NCI-H2107 (cell line): ENCODE measurements at regions not wholly inside any gene's neighbourhood (a gene's known extent, or its start where the extent isn't known, plus 50 kb on each side); places are given as distances from the start of the nearest gene placed in this dataset.
A peak's percentile ranks its signal among the peaks of the same experiment; 100 is the strongest.
"Not testable (repeated sequence)": the region's sequence is repeated elsewhere in the genome, so short reads cannot be mapped to it uniquely, and the experiment has no call there.

Source experiments
- DNase-seq: peaks from one replicate; lab custom pipeline; 2025; lab: John Stamatoyannopoulos, UW

GRCh38 chr20:19114410-19114809 is 98.0 kb upstream of the SLC24A3 start:
- no peak for DNase-seq

- DNase-seq = no peak
These were observed 96.9 kb upstream of the SLC24A3 start for GRCh38 chr20:19115581-19115980.

GRCh38 chr20:19120011-19120410 is 92.4 kb upstream of the SLC24A3 start:
- DNase-seq = no peak

GRCh38 chr20:19120569-19120968 is 91.9 kb upstream of the SLC24A3 start:
- no peak for DNase-seq

GRCh38 chr20:19121463-19121862 is 91.0 kb upstream of the SLC24A3 start:
- no peak for DNase-seq

GRCh38 chr20:19121916-19122315 is 90.5 kb upstream of the SLC24A3 start:
- DNase-seq = no peak

- DNase-seq = no peak
These were observed 90.0 kb upstream of the SLC24A3 start for GRCh38 chr20:19122395-19122794.

GRCh38 chr20:19125508-19125907 is 86.9 kb upstream of the SLC24A3 start:
- no peak for DNase-seq

- DNase-seq = no peak
These were observed 83.1 kb upstream of the SLC24A3 start for GRCh38 chr20:19129306-19129705.

- DNase-seq = peak; percentile 34
These were observed 82.3 kb upstream of the SLC24A3 start for GRCh38 chr20:19129976-19130612.

GRCh38 chr20:19130613-19130984 is 81.8 kb upstream of the SLC24A3 start:
- no peak for DNase-seq

- DNase-seq = no peak
These were observed 74.8 kb upstream of the SLC24A3 start for GRCh38 chr20:19137641-19138040.

- no peak for DNase-seq
These were observed 73.7 kb upstream of the SLC24A3 start for GRCh38 chr20:19138758-19139157.

- DNase-seq = not testable (repeated sequence)
These were observed 72.9 kb upstream of the SLC24A3 start for GRCh38 chr20:19139584-19139983.

GRCh38 chr20:19141998-19142397 is 70.4 kb upstream of the SLC24A3 start:
- no peak for DNase-seq

GRCh38 chr20:19143890-19144289 is 68.6 kb upstream of the SLC24A3 start:
- DNase-seq = no peak

- no peak for DNase-seq
These were observed 51.1 kb upstream of the SLC24A3 start for GRCh38 chr20:19161336-19161735.
